DND-41 (cell line): ENCODE measurements at regions not wholly inside any gene's neighbourhood (a gene's known extent, or its start where the extent isn't known, plus 50 kb on each side); places are given as distances from the start of the nearest gene placed in this dataset.

Experiments
- EZH2 ChIP-seq: IDR thresholded peaks from 3 replicates; pipeline ENCODE4 v1.6.1; 2012; ENCODE audit warnings: borderline replicate concordance, low read depth, mild to moderate bottlenecking, moderate library complexity, low read length, inconsistent platforms; ENCODE audit not compliant: severe bottlenecking
- TF ChIP-seq, protein P1 (sequence below): IDR thresholded peaks from 2 replicates; pipeline ENCODE4 v1.5.1; 2012; ENCODE audit warnings: borderline replicate concordance, low read length, moderate library complexity, mild to moderate bottlenecking; ENCODE audit not compliant: poor library complexity, severe bottlenecking; ENCODE audit errors: extremely low read depth

DNA sequence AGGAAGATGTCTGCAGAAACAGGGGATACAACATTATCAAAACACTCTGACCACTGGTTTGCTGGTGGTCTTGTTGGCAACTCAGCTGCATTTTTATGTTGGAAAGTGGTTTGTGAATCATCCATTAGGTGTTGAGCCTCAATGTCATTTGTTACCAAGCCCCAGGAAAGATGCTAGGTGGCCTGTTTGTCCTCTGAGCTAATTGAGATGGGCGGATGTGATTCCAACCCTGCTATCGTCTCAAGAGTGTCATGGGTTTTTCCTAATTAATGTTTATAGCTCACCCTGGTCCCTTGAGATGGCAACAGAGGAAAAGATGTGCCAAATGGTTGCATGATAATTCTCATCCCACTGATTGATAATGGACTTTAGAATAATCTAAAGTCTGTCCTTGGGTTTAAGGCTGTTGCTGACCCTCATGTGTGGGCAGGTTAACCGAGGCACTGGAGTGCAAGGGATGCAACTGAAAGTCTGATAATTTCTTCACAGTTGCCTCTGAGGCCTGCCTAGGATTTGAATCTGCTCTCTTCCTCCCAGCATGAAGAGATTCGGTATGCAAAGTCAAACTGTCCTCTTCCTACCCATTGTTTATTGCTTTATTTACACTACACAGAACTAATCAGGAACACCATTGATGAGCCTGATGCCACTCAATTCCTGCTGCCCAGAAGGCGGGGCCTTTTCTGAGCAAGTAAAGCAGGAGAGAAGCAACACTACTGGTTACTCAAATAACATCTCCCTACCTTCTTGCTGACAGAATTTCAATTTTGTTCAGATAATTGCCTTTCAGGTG, 166.2 kb upstream of the TBC1D5 start:
- TF ChIP-seq, protein P1, sequence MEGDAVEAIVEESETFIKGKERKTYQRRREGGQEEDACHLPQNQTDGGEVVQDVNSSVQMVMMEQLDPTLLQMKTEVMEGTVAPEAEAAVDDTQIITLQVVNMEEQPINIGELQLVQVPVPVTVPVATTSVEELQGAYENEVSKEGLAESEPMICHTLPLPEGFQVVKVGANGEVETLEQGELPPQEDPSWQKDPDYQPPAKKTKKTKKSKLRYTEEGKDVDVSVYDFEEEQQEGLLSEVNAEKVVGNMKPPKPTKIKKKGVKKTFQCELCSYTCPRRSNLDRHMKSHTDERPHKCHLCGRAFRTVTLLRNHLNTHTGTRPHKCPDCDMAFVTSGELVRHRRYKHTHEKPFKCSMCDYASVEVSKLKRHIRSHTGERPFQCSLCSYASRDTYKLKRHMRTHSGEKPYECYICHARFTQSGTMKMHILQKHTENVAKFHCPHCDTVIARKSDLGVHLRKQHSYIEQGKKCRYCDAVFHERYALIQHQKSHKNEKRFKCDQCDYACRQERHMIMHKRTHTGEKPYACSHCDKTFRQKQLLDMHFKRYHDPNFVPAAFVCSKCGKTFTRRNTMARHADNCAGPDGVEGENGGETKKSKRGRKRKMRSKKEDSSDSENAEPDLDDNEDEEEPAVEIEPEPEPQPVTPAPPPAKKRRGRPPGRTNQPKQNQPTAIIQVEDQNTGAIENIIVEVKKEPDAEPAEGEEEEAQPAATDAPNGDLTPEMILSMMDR: no peak
- no peak for TF ChIP-seq EZH2
